Smooth muscle cell (in vitro differentiated cells): ENCODE measurements at regions not wholly inside any gene's neighbourhood (a gene's known extent, or its start where the extent isn't known, plus 50 kb on each side); places are given as distances from the start of the nearest gene placed in this dataset.

Experiments
- DNase-seq: peaks from one replicate; lab custom pipeline; 2025; ENCODE audit not compliant: unreplicated experiment; lab: John Stamatoyannopoulos, UW
- H2AFZ ChIP-seq: fragments of 200-600 bp; sonication (generic); 2 replicates; pipeline ENCODE4 v1.6.0; 2016; ENCODE audit warnings: antibody characterized with exemption, low read depth, mild to moderate bottlenecking
- H3F3A ChIP-seq: fragments of 200-600 bp; sonication (generic); 2 replicates; pipeline ENCODE4 v1.6.0; 2017; ENCODE audit warnings: antibody characterized with exemption, low read depth
- H3K27ac ChIP-seq: fragments of 200-600 bp; sonication (generic); 2 replicates; pipeline ENCODE4 v1.5.1; 2016; ENCODE audit warnings: low read depth, mild to moderate bottlenecking
- H3K27me3 ChIP-seq: fragments of 200-600 bp; sonication (generic); 2 replicates; pipeline ENCODE4 v1.6.1; 2016; ENCODE audit warnings: low read depth, mild to moderate bottlenecking
- H3K36me3 ChIP-seq: fragments of 200-600 bp; sonication (generic); 2 replicates; pipeline ENCODE4 v1.5.1; 2016; ENCODE audit warnings: low read depth
- H3K4me1 ChIP-seq: fragments of 200-600 bp; sonication (generic); 2 replicates; pipeline ENCODE4 v1.5.1; 2016; ENCODE audit warnings: low read depth
- H3K4me2 ChIP-seq: fragments of 200-600 bp; sonication (generic); 2 replicates; pipeline ENCODE4 v1.6.0; 2016; ENCODE audit warnings: mild to moderate bottlenecking
- H3K4me3 ChIP-seq: fragments of 200-600 bp; sonication (generic); 2 replicates; pipeline ENCODE4 v1.5.1; 2016; ENCODE audit warnings: mild to moderate bottlenecking
- H3K79me2 ChIP-seq: fragments of 200-600 bp; sonication (generic); 2 replicates; pipeline ENCODE4 v1.6.0; 2016; ENCODE audit warnings: low read depth, mild to moderate bottlenecking
- H3K9ac ChIP-seq: fragments of 200-600 bp; sonication (generic); 2 replicates; pipeline ENCODE4 v1.6.0; 2016; ENCODE audit warnings: low read depth
- H3K9me3 ChIP-seq: fragments of 200-600 bp; sonication (generic); replicated peaks from 2 replicates; pipeline ENCODE4 v1.5.1; 2016; ENCODE audit warnings: low read depth
- H4K20me1 ChIP-seq: fragments of 200-600 bp; sonication (generic); 2 replicates; pipeline ENCODE4 v1.6.0; 2016; ENCODE audit warnings: low read depth
- WGBS: methylation state at CpG from one replicate; pipeline ENCODE4 v1.1.7; 2016; ENCODE audit warnings: low lambda C conversion rate; 5-methylcytosine and 5-hydroxymethylcytosine counted together
- TF ChIP-seq, protein P1 (sequence below): fragments of 200-600 bp; sonication (generic); IDR thresholded peaks from 2 replicates; pipeline ENCODE4 v1.5.1; 2017; ENCODE audit warnings: borderline replicate concordance, mild to moderate bottlenecking, antibody characterized with exemption; ENCODE audit not compliant: insufficient read depth, poor library complexity, severe bottlenecking

DNA sequence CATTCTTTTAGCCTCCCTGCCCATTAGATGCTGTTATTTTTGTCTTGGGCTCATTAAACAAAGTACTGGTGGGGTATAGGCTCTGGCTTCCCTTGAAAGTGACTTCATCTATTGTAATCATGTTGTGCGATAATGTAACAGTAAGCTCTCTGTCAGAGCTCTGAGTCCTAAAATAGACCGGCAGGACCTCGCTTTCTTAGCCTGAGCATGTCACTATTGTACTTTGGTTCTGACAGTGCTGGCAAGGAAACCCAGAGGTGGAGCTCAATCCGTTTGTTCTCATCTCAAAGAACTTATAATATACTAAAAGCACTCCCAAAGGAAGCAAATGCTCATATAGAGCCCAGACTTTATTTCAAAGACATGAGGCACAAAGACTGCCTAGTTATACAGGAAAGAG lies 339.1 kb upstream of the CCNH start:
- no peak overlapping the region for H3K9ac ChIP-seq
- no peaks in the 10 kb centered on the region for H4K20me1 ChIP-seq
- no peaks in the 10 kb centered on the region for H3K79me2 ChIP-seq
- DNase-seq = no peak
- TF ChIP-seq, protein P1, sequence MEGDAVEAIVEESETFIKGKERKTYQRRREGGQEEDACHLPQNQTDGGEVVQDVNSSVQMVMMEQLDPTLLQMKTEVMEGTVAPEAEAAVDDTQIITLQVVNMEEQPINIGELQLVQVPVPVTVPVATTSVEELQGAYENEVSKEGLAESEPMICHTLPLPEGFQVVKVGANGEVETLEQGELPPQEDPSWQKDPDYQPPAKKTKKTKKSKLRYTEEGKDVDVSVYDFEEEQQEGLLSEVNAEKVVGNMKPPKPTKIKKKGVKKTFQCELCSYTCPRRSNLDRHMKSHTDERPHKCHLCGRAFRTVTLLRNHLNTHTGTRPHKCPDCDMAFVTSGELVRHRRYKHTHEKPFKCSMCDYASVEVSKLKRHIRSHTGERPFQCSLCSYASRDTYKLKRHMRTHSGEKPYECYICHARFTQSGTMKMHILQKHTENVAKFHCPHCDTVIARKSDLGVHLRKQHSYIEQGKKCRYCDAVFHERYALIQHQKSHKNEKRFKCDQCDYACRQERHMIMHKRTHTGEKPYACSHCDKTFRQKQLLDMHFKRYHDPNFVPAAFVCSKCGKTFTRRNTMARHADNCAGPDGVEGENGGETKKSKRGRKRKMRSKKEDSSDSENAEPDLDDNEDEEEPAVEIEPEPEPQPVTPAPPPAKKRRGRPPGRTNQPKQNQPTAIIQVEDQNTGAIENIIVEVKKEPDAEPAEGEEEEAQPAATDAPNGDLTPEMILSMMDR = no peak
- no peaks in the 10 kb centered on the region for H3K9me3 ChIP-seq
- H2AFZ ChIP-seq = no peak overlapping the region
- no peaks in the 10 kb centered on the region for H3K27me3 ChIP-seq
- no peaks in the 10 kb centered on the region for H3F3A ChIP-seq
- H3K36me3 ChIP-seq = no peaks in the 10 kb centered on the region
- H3K4me3 ChIP-seq = no peak overlapping the region
- peaks cover 23% of the 10 kb centered on the region for H3K4me1 ChIP-seq
- 92% methylated on average over 4 of the region's 4 CpGs for WGBS
- H3K4me2 ChIP-seq = no peak overlapping the region
- H3K27ac ChIP-seq = no peak overlapping the region

DNA sequence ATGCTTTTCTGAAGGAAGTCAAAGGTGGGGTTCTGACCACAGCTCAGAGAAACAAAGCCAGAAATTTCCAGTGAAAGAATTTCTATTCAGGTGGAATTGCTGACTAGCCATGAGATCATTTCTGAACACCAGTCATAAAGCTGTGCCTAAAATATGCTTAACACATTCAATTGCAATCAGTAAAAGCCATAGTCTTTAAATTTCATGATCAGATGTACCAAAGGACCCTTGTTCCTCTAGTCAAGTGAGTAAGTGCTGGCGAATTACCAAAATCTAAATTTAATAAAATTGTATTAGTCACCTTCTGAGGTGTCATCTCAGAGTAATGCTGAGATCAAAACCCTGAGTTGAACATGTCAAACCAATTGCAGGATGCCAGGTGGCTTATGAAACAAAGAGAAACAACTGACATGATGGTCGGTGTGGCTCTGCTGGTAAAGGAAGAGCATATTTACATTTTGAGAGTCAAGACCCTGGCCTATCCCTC lies 334.2 kb upstream of the CCNH start:
- no peak overlapping the region for H3K9ac ChIP-seq
- TF ChIP-seq, protein P1 = no peak
- H3K36me3 ChIP-seq = no peaks in the 10 kb centered on the region
- H4K20me1 ChIP-seq = no peaks in the 10 kb centered on the region
- H2AFZ ChIP-seq = no peak overlapping the region
- WGBS = 90% methylated on average over 2 of the region's 2 CpGs
- no peaks in the 10 kb centered on the region for H3K27me3 ChIP-seq
- no peaks in the 10 kb centered on the region for H3F3A ChIP-seq
- H3K9me3 ChIP-seq = no peaks in the 10 kb centered on the region
- peaks cover 11% of the 10 kb centered on the region for H3K4me1 ChIP-seq
- no peaks in the 10 kb centered on the region for H3K79me2 ChIP-seq
- DNase-seq = no peak
- no peak overlapping the region for H3K4me3 ChIP-seq
- H3K27ac ChIP-seq = no peak overlapping the region
- H3K4me2 ChIP-seq = no peak overlapping the region

DNA sequence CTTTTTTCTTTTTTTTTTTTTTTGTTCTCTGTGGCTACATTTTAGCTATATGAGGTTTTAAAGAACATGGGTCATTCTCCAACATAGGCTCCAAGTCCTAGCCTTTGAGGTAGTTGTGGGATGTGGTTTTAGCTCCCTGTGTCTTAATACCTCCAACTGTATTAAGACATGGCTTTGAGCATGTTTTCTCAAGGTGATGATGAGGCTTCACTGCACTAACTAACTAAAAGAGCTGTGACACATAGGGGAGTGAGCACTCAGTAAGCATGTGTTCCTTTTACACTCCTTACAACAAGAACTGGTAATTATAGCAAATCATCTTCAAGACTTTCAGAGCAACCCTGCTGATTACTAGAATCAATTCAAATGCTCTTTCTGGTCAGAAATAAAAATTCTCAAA lies 333.6 kb upstream of the CCNH start:
- peaks cover 17% of the 10 kb centered on the region for H3K4me1 ChIP-seq
- no peak overlapping the region for H2AFZ ChIP-seq

DNA sequence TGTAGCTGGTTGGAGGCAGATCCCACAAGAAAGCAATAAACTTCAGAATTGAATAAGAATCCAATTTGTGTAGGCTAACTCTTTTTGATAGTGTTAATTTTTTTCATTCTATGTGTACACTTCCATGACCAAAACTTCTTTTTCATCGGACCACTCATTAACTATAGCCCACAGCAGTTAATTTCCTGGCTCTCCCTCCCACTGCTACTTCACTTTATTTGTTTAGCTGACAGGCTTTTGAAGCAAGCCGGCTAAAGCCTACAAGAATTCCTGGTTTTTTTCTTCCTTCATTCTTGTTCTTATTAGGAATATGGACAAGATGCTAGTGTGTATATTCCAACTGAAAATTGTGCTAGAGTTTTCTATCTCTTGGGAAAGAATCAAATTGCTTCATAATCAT lies 329.2 kb upstream of the CCNH start:
- Histone ChIP-seq H3F3A (peaks cover 10% of the 10 kb centered on the region), H2AFZ (no peak overlapping the region), H3K9me3 (no peaks in the 10 kb centered on the region), H4K20me1 (no peaks in the 10 kb centered on the region), H3K36me3 (no peaks in the 10 kb centered on the region), H3K79me2 (no peaks in the 10 kb centered on the region), H3K4me2 (peak overlapping the region; percentile 64), H3K4me1 (peaks cover 19% of the 10 kb centered on the region), H3K27me3 (no peaks in the 10 kb centered on the region), H3K9ac (no peak overlapping the region), H3K27ac (peak overlapping the region; percentile 31), H3K4me3 (no peak overlapping the region)
- TF ChIP-seq, protein P1 = no peak
- no peak for DNase-seq
- 24% methylated on average over 2 of the region's 2 CpGs for WGBS

More for the DNA sequence above, 333.6 kb upstream of the CCNH start:
- TF ChIP-seq, protein P1 = no peak
- no peaks in the 10 kb centered on the region for H3K9me3 ChIP-seq
- H3K27ac ChIP-seq = no peak overlapping the region
- H4K20me1 ChIP-seq = no peaks in the 10 kb centered on the region
- H3K27me3 ChIP-seq = no peaks in the 10 kb centered on the region
- no peak for DNase-seq
- H3K36me3 ChIP-seq = no peaks in the 10 kb centered on the region
- H3F3A ChIP-seq = peaks cover 3% of the 10 kb centered on the region
- H3K4me3 ChIP-seq = no peak overlapping the region
- no peak overlapping the region for H3K9ac ChIP-seq
- H3K4me2 ChIP-seq = no peak overlapping the region
- no peaks in the 10 kb centered on the region for H3K79me2 ChIP-seq
